Peyer's patch (tissue), 4 donors: ENCODE measurements at regions not wholly inside any gene's neighbourhood (a gene's known extent, or its start where the extent isn't known, plus 50 kb on each side); places are given as distances from the start of the nearest gene placed in this dataset.

ENCODE experiments used
- DNase-seq, 3 donors: peaks; one replicate each; pipeline ENCODE4 v3.0.0-alpha.2; 2017 to 2019
- H3K27ac ChIP-seq, 4 donors: fragments of 200-600 bp; sonication (generic); one replicate each; pipeline ENCODE4 v1.5.1; 2016 to 2019
- H3K27me3 ChIP-seq, 2 donors: fragments of 200-600 bp; sonication (generic); one replicate each; pipeline ENCODE4 v1.5.1; 2019
- H3K36me3 ChIP-seq, 3 donors: fragments of 200-600 bp; sonication (generic); one replicate each; pipeline ENCODE4 v1.5.1; 2016 to 2019
- H3K4me1 ChIP-seq, 4 donors: fragments of 200-600 bp; sonication (generic); one replicate each; pipeline ENCODE4 v1.5.1; 2016 to 2019
- H3K4me3 ChIP-seq, 4 donors: fragments of 200-600 bp; sonication (generic); 1 replicate in 3 of 4; 2 replicates in 1 of 4; pipeline ENCODE4 v1.5.1; 2016 to 2019; ENCODE audit warnings: mild to moderate bottlenecking in 1 of 4
- H3K9me3 ChIP-seq, 4 donors: fragments of 200-600 bp; sonication (generic); one replicate each; pipeline ENCODE4 v1.5.1; 2016 to 2019; ENCODE audit warnings: mild to moderate bottlenecking in 1 of 4
- POLR2A ChIP-seq, 2 donors: fragments of 450-650 bp; IDR thresholded peaks; one replicate each; pipeline ENCODE4 v1.5.1; 2017; ENCODE audit warnings: antibody characterized with exemption in 2 of 2, mild to moderate bottlenecking in 2 of 2, moderate library complexity in 2 of 2
- TF ChIP-seq, protein P1 (sequence below), 6 experiments: fragments of 450-650 bp in 4 of 6; fragments of 200-600 bp in 2 of 6; sonication (generic) in 1 of 6; IDR thresholded peaks; one replicate each; pipeline ENCODE4 v1.5.1; 2017 to 2019; ENCODE audit warnings: antibody characterized with exemption in 6 of 6, mild to moderate bottlenecking in 3 of 6, moderate library complexity in 1 of 6

DNA sequence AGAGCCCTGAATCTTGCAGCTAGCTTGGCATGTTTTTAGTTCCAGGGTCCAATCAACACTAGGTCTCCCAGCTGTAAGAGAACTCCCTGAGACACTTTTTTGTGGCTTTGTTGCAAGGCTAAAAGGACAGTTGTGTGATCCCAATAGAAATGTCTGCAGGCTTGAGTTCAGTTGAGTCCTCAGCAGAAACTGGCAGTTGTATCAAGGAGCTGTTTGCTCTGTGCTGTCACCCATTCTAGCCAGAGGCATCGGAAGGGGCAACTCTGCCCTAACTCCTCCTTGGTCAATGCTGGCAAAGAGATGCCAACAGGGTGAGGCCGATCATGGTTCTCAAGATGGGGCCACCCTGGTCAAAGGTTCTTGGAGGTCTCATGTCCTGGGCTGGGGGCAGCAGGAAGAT is 224.1 kb downstream of the BUB3 start:
- Histone ChIP-seq H3K27ac (no peak overlapping the region), H3K27me3 (no peaks in the 10 kb centered on the region), H3K9me3 (no peaks in the 10 kb centered on the region), H3K36me3 (no peaks in the 10 kb centered on the region), H3K4me3 (no peak overlapping the region), H3K4me1 (no peaks in the 10 kb centered on the region)
- no peak for DNase-seq
- no peak for TF ChIP-seq POLR2A (IDR thresholded peaks at IDR 0.05)
- TF ChIP-seq, protein P1, sequence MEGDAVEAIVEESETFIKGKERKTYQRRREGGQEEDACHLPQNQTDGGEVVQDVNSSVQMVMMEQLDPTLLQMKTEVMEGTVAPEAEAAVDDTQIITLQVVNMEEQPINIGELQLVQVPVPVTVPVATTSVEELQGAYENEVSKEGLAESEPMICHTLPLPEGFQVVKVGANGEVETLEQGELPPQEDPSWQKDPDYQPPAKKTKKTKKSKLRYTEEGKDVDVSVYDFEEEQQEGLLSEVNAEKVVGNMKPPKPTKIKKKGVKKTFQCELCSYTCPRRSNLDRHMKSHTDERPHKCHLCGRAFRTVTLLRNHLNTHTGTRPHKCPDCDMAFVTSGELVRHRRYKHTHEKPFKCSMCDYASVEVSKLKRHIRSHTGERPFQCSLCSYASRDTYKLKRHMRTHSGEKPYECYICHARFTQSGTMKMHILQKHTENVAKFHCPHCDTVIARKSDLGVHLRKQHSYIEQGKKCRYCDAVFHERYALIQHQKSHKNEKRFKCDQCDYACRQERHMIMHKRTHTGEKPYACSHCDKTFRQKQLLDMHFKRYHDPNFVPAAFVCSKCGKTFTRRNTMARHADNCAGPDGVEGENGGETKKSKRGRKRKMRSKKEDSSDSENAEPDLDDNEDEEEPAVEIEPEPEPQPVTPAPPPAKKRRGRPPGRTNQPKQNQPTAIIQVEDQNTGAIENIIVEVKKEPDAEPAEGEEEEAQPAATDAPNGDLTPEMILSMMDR (IDR thresholded peaks at IDR 0.05) = no peak

DNA sequence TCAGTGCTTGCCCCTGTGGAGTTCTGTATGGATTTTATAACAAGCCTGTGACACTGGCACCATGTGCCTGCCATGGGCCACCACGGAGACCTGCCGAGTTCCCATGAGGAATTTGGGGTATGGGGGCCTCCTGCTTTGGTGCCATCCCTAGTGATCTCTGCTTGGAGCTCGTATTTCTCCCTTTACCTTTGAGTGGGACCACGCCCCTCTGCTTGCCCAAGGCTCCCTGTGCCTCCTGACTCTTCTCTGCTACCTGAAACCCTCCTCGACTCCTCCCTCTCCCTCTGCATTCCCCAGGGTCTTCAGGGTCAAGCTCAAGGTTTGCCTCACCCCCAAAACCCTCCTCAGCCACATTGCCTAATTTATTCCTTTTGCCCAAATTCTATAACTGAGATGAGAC is 225.0 kb downstream of the BUB3 start:
- no peaks in the 10 kb centered on the region for H3K27me3 ChIP-seq
- no peaks in the 10 kb centered on the region for H3K9me3 ChIP-seq
- no peak for DNase-seq
- TF ChIP-seq, protein P1 (IDR thresholded peaks at IDR 0.05) = no peak
- TF ChIP-seq POLR2A (IDR thresholded peaks at IDR 0.05) = no peak
- H3K4me3 ChIP-seq = no peak overlapping the region
- H3K27ac ChIP-seq = no peak overlapping the region
- H3K36me3 ChIP-seq = no peaks in the 10 kb centered on the region
- H3K4me1 ChIP-seq = no peaks in the 10 kb centered on the region

DNA sequence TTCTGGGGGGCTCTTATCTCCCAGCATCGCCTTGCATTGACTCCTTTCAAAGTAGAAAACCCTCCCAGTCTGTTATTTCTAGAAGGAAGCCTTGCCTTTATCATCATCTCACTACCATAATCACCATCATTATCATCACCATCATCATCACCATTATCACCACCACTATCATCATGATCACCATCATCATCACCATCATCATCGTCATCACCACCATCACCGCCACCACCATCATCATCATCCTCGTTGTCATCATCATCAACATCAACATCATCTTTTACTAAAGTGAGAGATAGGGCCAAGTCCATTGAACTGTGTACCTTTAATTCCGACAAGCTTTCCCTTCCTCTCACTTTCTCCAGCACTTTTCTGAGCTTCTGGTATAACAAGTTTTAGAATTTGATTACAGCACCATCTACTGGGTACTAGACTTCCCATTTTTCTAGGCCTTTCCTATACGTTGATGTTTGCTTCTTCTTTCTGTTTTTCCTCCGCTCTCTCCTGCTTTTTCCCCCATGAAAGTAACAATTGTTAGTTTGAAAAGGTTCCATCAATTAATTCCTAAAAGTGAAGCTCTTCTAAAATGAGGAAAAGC is 226.4 kb downstream of the BUB3 start:
- H3K4me1 ChIP-seq = no peaks in the 10 kb centered on the region
- H3K9me3 ChIP-seq = no peaks in the 10 kb centered on the region
- no peak for TF ChIP-seq POLR2A (IDR thresholded peaks at IDR 0.05)
- TF ChIP-seq, protein P1 (IDR thresholded peaks at IDR 0.05) = peak in 3 of 6 experiments; percentile 12 to 21 (median 14)
- H3K36me3 ChIP-seq = no peaks in the 10 kb centered on the region
- H3K27ac ChIP-seq = no peak overlapping the region
- DNase-seq = no peak
- H3K27me3 ChIP-seq = no peaks in the 10 kb centered on the region
- H3K4me3 ChIP-seq = no peak overlapping the region

DNA sequence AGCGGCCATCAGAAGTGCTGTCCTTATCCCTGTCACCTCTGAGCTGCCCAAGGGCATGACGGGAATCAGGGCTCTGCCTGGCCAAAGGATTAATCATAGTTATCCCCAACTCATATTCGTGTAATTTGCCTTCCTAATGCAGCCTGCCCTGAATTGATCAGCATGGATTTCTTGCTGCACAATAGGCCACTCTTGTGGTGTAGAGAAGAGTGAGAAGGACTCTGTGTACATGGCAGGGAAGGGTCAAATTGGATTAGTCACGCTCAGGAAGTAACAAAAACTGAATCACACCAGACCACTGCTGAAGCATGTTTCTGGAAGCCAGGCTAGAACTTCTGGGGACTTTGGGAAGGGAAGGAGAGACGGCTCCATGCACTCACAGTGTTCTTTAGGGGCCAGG is 227.0 kb downstream of the BUB3 start:
- TF ChIP-seq POLR2A (IDR thresholded peaks at IDR 0.05) = no peak
- TF ChIP-seq, protein P1 (IDR thresholded peaks at IDR 0.05) = no peak
- Histone ChIP-seq H3K9me3 (no peaks in the 10 kb centered on the region), H3K27ac (no peak overlapping the region), H3K27me3 (no peaks in the 10 kb centered on the region), H3K4me3 (no peak overlapping the region), H3K36me3 (no peaks in the 10 kb centered on the region), H3K4me1 (no peaks in the 10 kb centered on the region)
- DNase-seq = no peak

DNA sequence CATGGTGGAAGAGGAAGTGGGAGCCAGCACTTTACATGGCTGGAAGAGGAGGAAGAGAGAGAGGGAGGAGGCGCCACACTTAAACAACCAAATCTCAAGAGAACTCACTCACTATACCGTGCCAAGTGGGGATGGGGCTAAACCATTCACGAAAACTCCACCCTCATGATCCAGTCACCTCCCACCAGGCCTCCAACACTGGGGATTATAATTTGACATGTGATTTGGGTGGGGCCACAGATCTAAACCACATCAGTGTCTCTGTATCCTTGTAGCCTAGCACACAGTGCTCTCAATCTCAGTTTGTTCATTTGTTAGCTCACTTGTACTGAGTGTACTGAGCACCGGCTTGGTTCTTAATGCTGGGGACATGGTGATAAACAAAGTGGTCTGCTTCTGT is 228.3 kb downstream of the BUB3 start:
- no peak for TF ChIP-seq POLR2A (IDR thresholded peaks at IDR 0.05)
- TF ChIP-seq, protein P1 (IDR thresholded peaks at IDR 0.05) = no peak
- Histone ChIP-seq H3K27me3 (no peaks in the 10 kb centered on the region), H3K4me3 (no peak overlapping the region), H3K9me3 (no peaks in the 10 kb centered on the region), H3K36me3 (no peaks in the 10 kb centered on the region), H3K27ac (no peak overlapping the region), H3K4me1 (no peaks in the 10 kb centered on the region)
- DNase-seq = no peak
